H1 (cell line): ENCODE measurements at regions not wholly inside any gene's neighbourhood (a gene's known extent, or its start where the extent isn't known, plus 50 kb on each side); places are given as distances from the start of the nearest gene placed in this dataset.

Source experiments
- CTCF ChIA-PET: fragments of 300-600 bp; sonication (Branson Sonifier 250); formaldehyde crosslinking; loops from one replicate; lab custom pipeline; 2021; ENCODE audit not compliant: partially characterized antibody; lab: Charles Lee
- POLR2A ChIA-PET: fragments of 300-600 bp; sonication (Branson Sonifier 250); formaldehyde crosslinking; loops from one replicate; lab custom pipeline; 2021; ENCODE audit warnings: inconsistent platforms; ENCODE audit not compliant: partially characterized antibody; lab: Charles Lee
- DNase-seq, 2 experiments: peaks; one replicate each; pipeline versions ENCODE4 v3.0.0 to v3.0.0-alpha.2; 2010 to 2022; ENCODE audit warnings: low spot score in 2 of 2, low read depth in 1 of 2, mixed read lengths in 1 of 2
- FAIRE-seq: peaks from 2 replicates; lab custom pipeline; 2011; peaks lifted over from hg19 to GRCh38; lab: Jason Lieb, UNC
- H2AFZ ChIP-seq: 2 replicates; pipeline ENCODE4 v1.8.1; 2012; ENCODE audit warnings: low read length, inconsistent platforms
- H2AK5ac ChIP-seq: 2 replicates; pipeline ENCODE4 v1.6.1; 2013; ENCODE audit warnings: low read depth, low read length
- H2BK120ac ChIP-seq: replicated peaks from 2 replicates; pipeline ENCODE3; 2013; ENCODE audit warnings: low read depth, low read length, inconsistent platforms
- H2BK12ac ChIP-seq: 2 replicates; pipeline ENCODE4 v1.6.1; 2013; ENCODE audit warnings: low read depth, low read length
- H2BK15ac ChIP-seq: 2 replicates; pipeline ENCODE4 v1.6.1; 2013; ENCODE audit warnings: low read length
- H2BK20ac ChIP-seq: 2 replicates; pipeline ENCODE4 v1.6.1; 2013; ENCODE audit warnings: low read length
- H2BK5ac ChIP-seq: 2 replicates; pipeline ENCODE4 v1.6.1; 2013; ENCODE audit warnings: low read depth, low read length
- H3K14ac ChIP-seq: 2 replicates; pipeline ENCODE4 v1.6.1; 2013; ENCODE audit warnings: inconsistent platforms; ENCODE audit not compliant: insufficient read length
- H3K18ac ChIP-seq: 2 replicates; pipeline ENCODE4 v1.6.1; 2013; ENCODE audit warnings: low read length; ENCODE audit errors: extremely low read depth
- H3K23ac ChIP-seq: 2 replicates; pipeline ENCODE4 v1.6.1; 2013; ENCODE audit warnings: inconsistent platforms; ENCODE audit not compliant: insufficient read length
- H3K23me2 ChIP-seq: 2 replicates; pipeline ENCODE4 v1.6.1; 2013; ENCODE audit warnings: low read depth, low read length
- H3K27ac ChIP-seq: 2 replicates; pipeline ENCODE4 v1.6.1; 2011; ENCODE audit warnings: low read depth, low read length, inconsistent platforms
- H3K27me3 ChIP-seq, 4 experiments: replicated peaks in 1 of 4; 1 replicate in 1 of 4; 2 replicates in 3 of 4; pipeline versions ENCODE4 v1.6.1 to v1.8.1; 2011 to 2013; ENCODE audit warnings: low read length in 3 of 4, mild to moderate bottlenecking in 3 of 4, inconsistent platforms in 2 of 4, mixed read lengths in 2 of 4, moderate library complexity in 1 of 4; ENCODE audit not compliant: control insufficient read depth in 3 of 4, insufficient read depth in 3 of 4; ENCODE audit errors: extremely low read depth in 1 of 4
- H3K36me3 ChIP-seq, 4 experiments: 2 replicates each; pipeline versions ENCODE4 v1.6.1 to v1.8.1; 2011 to 2013; ENCODE audit warnings: mild to moderate bottlenecking in 4 of 4, low read length in 3 of 4, moderate library complexity in 2 of 4, control low read depth in 1 of 4, inconsistent platforms in 1 of 4; ENCODE audit not compliant: insufficient read depth in 4 of 4, control insufficient read depth in 2 of 4
- H3K4ac ChIP-seq: replicated peaks from 2 replicates; pipeline ENCODE3; 2013; ENCODE audit warnings: low read length, low read depth, mixed read lengths, inconsistent platforms; ENCODE audit not compliant: insufficient read length
- H3K4me1 ChIP-seq, 4 experiments: replicated peaks in 1 of 4; 1 replicate in 1 of 4; 2 replicates in 3 of 4; pipeline versions ENCODE4 v1.6.1 to v1.8.1; 2011 to 2013; ENCODE audit warnings: low read length in 3 of 4, inconsistent platforms in 2 of 4, mixed read lengths in 1 of 4; ENCODE audit not compliant: insufficient read depth in 4 of 4, control insufficient read depth in 3 of 4
- H3K4me2 ChIP-seq, 2 experiments: 2 replicates each; pipeline versions ENCODE4 v1.6.1 to v1.8.1; 2011 to 2013; ENCODE audit warnings: low read depth in 2 of 2, low read length in 2 of 2, control low read depth in 1 of 2, inconsistent platforms in 1 of 2, mild to moderate bottlenecking in 1 of 2; ENCODE audit not compliant: insufficient read depth in 1 of 2
- H3K4me3 ChIP-seq, 4 experiments: fragments of 200-600, 300-600 bp in 1 of 4; sonication (generic), shearing (Covaris generic), sonication (Bioruptor Twin) in 1 of 4; 2 replicates each; pipeline versions ENCODE4 v1.5.1 to v1.8.1; 2011 to 2016; ENCODE audit warnings: low read length in 4 of 4, low read depth in 3 of 4, control low read depth in 2 of 4, inconsistent platforms in 2 of 4, mild to moderate bottlenecking in 2 of 4, mixed read lengths in 1 of 4, moderate library complexity in 1 of 4; ENCODE audit not compliant: insufficient read depth in 2 of 4; ENCODE audit errors: extremely low read depth in 1 of 4
- H3K56ac ChIP-seq: replicated peaks from 2 replicates; pipeline ENCODE3; 2013; ENCODE audit warnings: low read depth, mild to moderate bottlenecking, mixed read lengths, low read length, inconsistent platforms; ENCODE audit not compliant: insufficient read length
- H3K79me1 ChIP-seq: 2 replicates; pipeline ENCODE4 v1.6.1; 2013; ENCODE audit warnings: low read depth, low read length, control low read depth
- H3K79me2 ChIP-seq, 2 experiments: 2 replicates each; pipeline versions ENCODE4 v1.6.1 to v1.8.1; 2012 to 2013; ENCODE audit warnings: low read length in 2 of 2, mild to moderate bottlenecking in 2 of 2, inconsistent platforms in 1 of 2; ENCODE audit not compliant: insufficient read depth in 2 of 2, control insufficient read depth in 1 of 2
- H3K9ac ChIP-seq, 4 experiments: replicated peaks in 1 of 4; 1 replicate in 1 of 4; 2 replicates in 3 of 4; pipeline versions ENCODE4 v1.6.1 to v1.8.1; 2011 to 2013; ENCODE audit warnings: low read depth in 3 of 4, low read length in 3 of 4, control low read depth in 2 of 4, mild to moderate bottlenecking in 2 of 4, moderate library complexity in 2 of 4, inconsistent platforms in 1 of 4; ENCODE audit errors: extremely low read depth in 1 of 4
- H3K9me3 ChIP-seq, 2 experiments: 2 replicates each; pipeline versions ENCODE4 v1.6.1 to v1.8.1; 2012 to 2013; ENCODE audit warnings: mild to moderate bottlenecking in 2 of 2, moderate library complexity in 2 of 2, control low read depth in 1 of 2, inconsistent platforms in 1 of 2, low read depth in 1 of 2, low read length in 1 of 2, mixed read lengths in 1 of 2; ENCODE audit not compliant: insufficient read depth in 2 of 2
- H4K20me1 ChIP-seq, 2 experiments: replicated peaks in 1 of 2; 2 replicates each; pipeline versions ENCODE3 to v1.8.1; 2011 to 2013; ENCODE audit warnings: inconsistent platforms in 2 of 2, low read length in 2 of 2, mild to moderate bottlenecking in 1 of 2; ENCODE audit not compliant: insufficient read depth in 2 of 2, control insufficient read depth in 1 of 2
- H4K5ac ChIP-seq: 2 replicates; pipeline ENCODE4 v1.6.1; 2013; ENCODE audit warnings: low read length, low read depth, mixed read lengths, inconsistent platforms; ENCODE audit not compliant: insufficient read length
- H4K8ac ChIP-seq: 2 replicates; pipeline ENCODE4 v1.8.0; 2013; ENCODE audit warnings: mild to moderate bottlenecking, moderate library complexity, low read length, inconsistent platforms; ENCODE audit not compliant: insufficient read depth; ENCODE audit errors: extremely low read depth
- H4K91ac ChIP-seq: replicated peaks from 2 replicates; pipeline ENCODE3; 2013; ENCODE audit warnings: low read length, mixed read lengths, inconsistent platforms; ENCODE audit not compliant: insufficient read length
- ATF3 ChIP-seq: IDR thresholded peaks from 2 replicates; pipeline ENCODE4 v1.6.1; 2011; ENCODE audit warnings: low read depth, mild to moderate bottlenecking, low read length; ENCODE audit not compliant: insufficient read depth
- BACH1 ChIP-seq: IDR thresholded peaks from 2 replicates; pipeline ENCODE4 v1.6.1; 2012; ENCODE audit warnings: low read length, improper control_type of control experiment
- BRCA1 ChIP-seq: IDR thresholded peaks from 2 replicates; pipeline ENCODE4 v1.6.1; 2012; ENCODE audit warnings: low read depth, low read length, improper control_type of control experiment
- CHD2 ChIP-seq: IDR thresholded peaks from 2 replicates; pipeline ENCODE4 v1.6.1; 2012; ENCODE audit warnings: low read length, improper control_type of control experiment
- GABPA ChIP-seq: IDR thresholded peaks from 2 replicates; pipeline ENCODE4 v1.6.1; 2011; ENCODE audit warnings: mild to moderate bottlenecking, low read length, moderate library complexity, borderline replicate concordance; ENCODE audit not compliant: insufficient read depth
- KDM1A ChIP-seq: fragments of 200-600, 300-600 bp; sonication (generic); IDR thresholded peaks from 2 replicates; pipeline ENCODE4 v1.7.1; 2016; ENCODE audit warnings: mild to moderate bottlenecking, low read length, borderline replicate concordance
- KDM5A ChIP-seq: fragments of 200-600 bp; IDR thresholded peaks from 2 replicates; pipeline ENCODE4 v1.7.1; 2012; ENCODE audit warnings: mild to moderate bottlenecking, low read length, inconsistent platforms, mixed read lengths
- PHF8 ChIP-seq: fragments of 200-600 bp; sonication (generic); conservative IDR thresholded peaks from 2 replicates; pipeline ENCODE4 v1.7.1; 2012; ENCODE audit warnings: low read depth, mild to moderate bottlenecking, inconsistent platforms, low read length, moderate library complexity
- POLR2AphosphoS5 ChIP-seq: IDR thresholded peaks from 2 replicates; pipeline ENCODE4 v1.6.1; 2011; ENCODE audit warnings: low read depth, low read length
- RAD21 ChIP-seq, 2 experiments: IDR thresholded peaks in 1 of 2; conservative IDR thresholded peaks in 1 of 2; 2 replicates each; pipeline ENCODE4 v1.6.1; 2011; ENCODE audit warnings: low read depth in 2 of 2, low read length in 2 of 2, improper control_type of control experiment in 1 of 2, inconsistent platforms in 1 of 2, mild to moderate bottlenecking in 1 of 2, moderate library complexity in 1 of 2
- SUZ12 ChIP-seq: fragments of 200-600 bp; sonication (generic); IDR thresholded peaks from 2 replicates; pipeline ENCODE4 v1.6.1; 2012; ENCODE audit warnings: mild to moderate bottlenecking, inconsistent platforms, low read length, moderate library complexity, mixed read lengths
- USF2 ChIP-seq: IDR thresholded peaks from 2 replicates; pipeline ENCODE4 v1.6.1; 2011; ENCODE audit warnings: low read length, improper control_type of control experiment
- WGBS, 2 experiments: shearing (Covaris generic) in 1 of 2; methylation state at CpG; one replicate each; pipeline versions ENCODE4 v1.1.6 to v1.1.7; 2013 to 2015; ENCODE audit warnings: low lambda C conversion rate in 2 of 2, mixed read lengths in 2 of 2, inconsistent platforms in 1 of 2, low coverage in 1 of 2, missing lambda C conversion rate in 1 of 2; ENCODE audit not compliant: insufficient replicate concordance in 2 of 2, insufficient coverage in 1 of 2, insufficient read length in 1 of 2; ENCODE audit errors: extremely low coverage in 1 of 2, missing lambda C conversion rate in 1 of 2; 5-methylcytosine and 5-hydroxymethylcytosine counted together

DNA sequence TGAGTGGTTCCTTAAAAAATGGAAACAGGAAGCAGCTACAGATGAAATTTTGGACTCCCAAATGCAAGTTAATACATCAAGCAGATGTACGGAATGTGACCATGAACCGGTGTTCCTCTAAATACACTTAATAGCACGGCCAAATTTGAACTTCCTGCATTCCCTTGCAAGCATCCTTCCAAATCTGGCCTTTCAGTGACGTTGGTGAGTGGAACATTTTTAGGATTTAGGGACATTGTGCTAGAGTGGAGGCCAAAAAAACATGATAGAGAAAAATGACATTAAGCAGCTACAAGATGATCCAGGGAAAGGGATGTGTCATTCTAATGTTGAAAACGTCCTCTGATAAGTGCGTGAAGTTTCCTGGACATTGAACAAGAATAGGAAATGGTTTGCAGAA lies 62.1 kb downstream of the CTAGE1 start:
- no peak overlapping the region for H2BK120ac ChIP-seq
- no peaks in the 10 kb centered on the region for H3K9me3 ChIP-seq
- no peak overlapping the region for H4K91ac ChIP-seq
- no peaks in the 10 kb centered on the region for H3K79me1 ChIP-seq
- FAIRE-seq: no peak
- H3K9ac ChIP-seq: no peak overlapping the region
- H2BK12ac ChIP-seq: no peak overlapping the region
- H3K4ac ChIP-seq: no peak overlapping the region
- no peak overlapping the region for H3K56ac ChIP-seq
- no peak overlapping the region for H3K14ac ChIP-seq
- H3K4me2 ChIP-seq: no peak overlapping the region
- H2AK5ac ChIP-seq: no peak overlapping the region
- no peaks in the 10 kb centered on the region; the same call in 1 of the 2 replicates for H3K23me2 ChIP-seq
- ChIA-PET CTCF (interaction anchor here (1.0 to 1.4 kb wide), 2 partner anchors 9 to 28 kb away, joined by 3 to 4 read pairs; no protein-coding TSS in a partner anchor), POLR2A (interaction anchor here (1.6 kb wide), 1 partner anchor 142 kb away, joined by 4 read pairs; no protein-coding TSS in a partner anchor)
- H3K79me2 ChIP-seq: no peaks in the 10 kb centered on the region
- H3K36me3 ChIP-seq: no peaks in the 10 kb centered on the region
- 87% methylated on average over 6 of the region's 6 CpGs; no CpG with 5 or more reads in 1 of the 2 experiments for WGBS, 2 experiments
- no peak overlapping the region for H3K4me3 ChIP-seq
- H3K4me1 ChIP-seq: no peaks in the 10 kb centered on the region
- H3K23ac ChIP-seq: no peak overlapping the region
- no peak for DNase-seq
- H4K8ac ChIP-seq: no peak overlapping the region
- no peak overlapping the region for H3K18ac ChIP-seq
- H3K27ac ChIP-seq: no peak overlapping the region
- no peak overlapping the region for H2BK5ac ChIP-seq
- H4K20me1 ChIP-seq: peaks cover 0 to 5% of the 10 kb centered on the region in 2 experiments
- TF ChIP-seq USF2: no peak
- TF ChIP-seq CHD2: no peak
- no peak for TF ChIP-seq ATF3
- no peak for TF ChIP-seq BACH1
- TF ChIP-seq KDM5A: no peak
- no peak for TF ChIP-seq POLR2AphosphoS5
- TF ChIP-seq SUZ12: no peak
- TF ChIP-seq PHF8: no peak
- no peak for TF ChIP-seq RAD21 (IDR thresholded peaks at IDR 0.05 in 1 of 2, conservative IDR thresholded peaks at IDR 0.05 in 1 of 2; ENCODE audit: low read depth in 2 of 2, low read length in 2 of 2)
- no peak for TF ChIP-seq BRCA1
- no peak for TF ChIP-seq GABPA
- no peak for TF ChIP-seq KDM1A
- H2AFZ ChIP-seq: no peak overlapping the region
- H4K5ac ChIP-seq: no peak overlapping the region
- H2BK20ac ChIP-seq: no peak overlapping the region
- H2BK15ac ChIP-seq: no peak overlapping the region
- H3K27me3 ChIP-seq: peaks cover 6 to 14% (median 10%) of the 10 kb centered on the region in 4 experiments
